Caco-2 (cell line): ENCODE measurements at regions not wholly inside any gene's neighbourhood (a gene's known extent, or its start where the extent isn't known, plus 50 kb on each side); places are given as distances from the start of the nearest gene placed in this dataset.

Experiments
- BruUV-seq: library from RNA; stranded (reverse); fragments of 400-500 nt; replicated peaks from 2 replicates; lab custom pipeline; 2021; lab: Mats Ljungman, UMichigan
- CTCF ChIA-PET: fragments of 300-600 bp; sonication (Branson Sonifier 250); formaldehyde crosslinking; loops from one replicate; lab custom pipeline; 2022; ENCODE audit warnings: antibody characterized with exemption; lab: Charles Lee
- POLR2A ChIA-PET: fragments of 300-600 bp; sonication (Branson Sonifier 250); formaldehyde crosslinking; loops from one replicate; lab custom pipeline; 2022; ENCODE audit warnings: antibody characterized with exemption; lab: Charles Lee
- DNase-seq, 2 experiments: peaks; one replicate each; pipeline versions ENCODE4 v3.0.0 to v3.0.0-alpha.2; 2020 to 2022
- H3K27me3 ChIP-seq: replicated peaks from 2 replicates; pipeline ENCODE4 v1.6.0; 2011; ENCODE audit warnings: low read length; ENCODE audit not compliant: control insufficient read depth, insufficient read depth
- H3K36me3 ChIP-seq: 2 replicates; pipeline ENCODE4 v1.5.1; 2011; ENCODE audit warnings: low read length; ENCODE audit not compliant: control insufficient read depth, insufficient read depth
- H3K4me1 ChIP-seq: fragments of 250-450 bp; sonication (Bioruptor Pico); 2 replicates; pipeline ENCODE4 v1.5.1; 2020; ENCODE audit warnings: mild to moderate bottlenecking
- H3K4me3 ChIP-seq: 2 replicates; pipeline ENCODE4 v1.5.1; 2011; ENCODE audit warnings: low read depth, mild to moderate bottlenecking, control low read depth, low read length
- H3K9me3 ChIP-seq: fragments of 250-450 bp; sonication (Bioruptor Pico); 2 replicates; pipeline ENCODE4 v1.5.1; 2020; ENCODE audit warnings: mild to moderate bottlenecking, moderate library complexity
- H3K27ac Mint-ChIP-seq: one replicate; pipeline ENCODE4 v1.8.0; 2022; ENCODE audit warnings: mixed read lengths; ENCODE audit not compliant: unreplicated experiment
- H3K27me3 Mint-ChIP-seq: one replicate; pipeline ENCODE4 v1.8.0; 2022; ENCODE audit warnings: mixed read lengths; ENCODE audit not compliant: insufficient read depth, unreplicated experiment
- H3K36me3 Mint-ChIP-seq: one replicate; pipeline ENCODE4 v1.8.0; 2022; ENCODE audit warnings: mild to moderate bottlenecking, mixed read lengths; ENCODE audit not compliant: insufficient read depth, unreplicated experiment
- H3K4me1 Mint-ChIP-seq: one replicate; pipeline ENCODE4 v1.8.0; 2022; ENCODE audit warnings: low read depth, mixed read lengths; ENCODE audit not compliant: unreplicated experiment
- H3K4me3 Mint-ChIP-seq: one replicate; pipeline ENCODE4 v1.8.0; 2022; ENCODE audit warnings: mild to moderate bottlenecking, moderate library complexity, mixed read lengths; ENCODE audit not compliant: unreplicated experiment
- H3K9me3 Mint-ChIP-seq: one replicate; pipeline ENCODE4 v1.8.0; 2022; ENCODE audit warnings: mixed read lengths; ENCODE audit not compliant: unreplicated experiment
- intact Hi-C: fragments of 100-400 bp; cut with micrococcal nuclease; formaldehyde crosslinking; loops from one replicate; pipeline ENCODE4 v1.10.0; 2022; ENCODE audit not compliant: unreplicated experiment
- TF ChIP-seq, protein P1 (sequence below), 2 experiments: fragments of 200-600 bp in 1 of 2; IDR thresholded peaks; 1 replicate in 1 of 2; 2 replicates in 1 of 2; pipeline versions ENCODE4 v1.5.1 to v1.8.0; 2011 to 2022; ENCODE audit warnings: antibody characterized with exemption in 1 of 2, control low read depth in 1 of 2, inconsistent platforms in 1 of 2, low read depth in 1 of 2, low read length in 1 of 2, mild to moderate bottlenecking in 1 of 2, moderate library complexity in 1 of 2; ENCODE audit not compliant: insufficient read depth in 1 of 2, severe bottlenecking in 1 of 2, unreplicated experiment in 1 of 2

- Mint-ChIP-seq H3K4me3 (no peak overlapping the region), H3K9me3 (peaks cover 8% of the 10 kb centered on the region), H3K27me3 (no peaks in the 10 kb centered on the region), H3K36me3 (no peaks in the 10 kb centered on the region), H3K27ac (no peak overlapping the region), H3K4me1 (no peaks in the 10 kb centered on the region)
- Histone ChIP-seq H3K4me3 (no peak overlapping the region), H3K9me3 (no peaks in the 10 kb centered on the region), H3K36me3 (no peaks in the 10 kb centered on the region), H3K27me3 (no peaks in the 10 kb centered on the region), H3K4me1 (no peaks in the 10 kb centered on the region)
- intact Hi-C loops: no loop called here
- DNase-seq: no peak
- ChIA-PET CTCF (no interaction called here), POLR2A (no interaction called here)
- no TSS peak for BruUV-seq
- TF ChIP-seq, protein P1, sequence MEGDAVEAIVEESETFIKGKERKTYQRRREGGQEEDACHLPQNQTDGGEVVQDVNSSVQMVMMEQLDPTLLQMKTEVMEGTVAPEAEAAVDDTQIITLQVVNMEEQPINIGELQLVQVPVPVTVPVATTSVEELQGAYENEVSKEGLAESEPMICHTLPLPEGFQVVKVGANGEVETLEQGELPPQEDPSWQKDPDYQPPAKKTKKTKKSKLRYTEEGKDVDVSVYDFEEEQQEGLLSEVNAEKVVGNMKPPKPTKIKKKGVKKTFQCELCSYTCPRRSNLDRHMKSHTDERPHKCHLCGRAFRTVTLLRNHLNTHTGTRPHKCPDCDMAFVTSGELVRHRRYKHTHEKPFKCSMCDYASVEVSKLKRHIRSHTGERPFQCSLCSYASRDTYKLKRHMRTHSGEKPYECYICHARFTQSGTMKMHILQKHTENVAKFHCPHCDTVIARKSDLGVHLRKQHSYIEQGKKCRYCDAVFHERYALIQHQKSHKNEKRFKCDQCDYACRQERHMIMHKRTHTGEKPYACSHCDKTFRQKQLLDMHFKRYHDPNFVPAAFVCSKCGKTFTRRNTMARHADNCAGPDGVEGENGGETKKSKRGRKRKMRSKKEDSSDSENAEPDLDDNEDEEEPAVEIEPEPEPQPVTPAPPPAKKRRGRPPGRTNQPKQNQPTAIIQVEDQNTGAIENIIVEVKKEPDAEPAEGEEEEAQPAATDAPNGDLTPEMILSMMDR (IDR thresholded peaks at IDR 0.05; ENCODE audit: insufficient read depth in 1 of 2, low read depth in 1 of 2, low read length in 1 of 2, severe bottlenecking in 1 of 2, unreplicated experiment in 1 of 2): no peak
These were observed 423.9 kb downstream of the PABPC4L start for GRCh38 chr4:133777661-133778060.

DNA sequence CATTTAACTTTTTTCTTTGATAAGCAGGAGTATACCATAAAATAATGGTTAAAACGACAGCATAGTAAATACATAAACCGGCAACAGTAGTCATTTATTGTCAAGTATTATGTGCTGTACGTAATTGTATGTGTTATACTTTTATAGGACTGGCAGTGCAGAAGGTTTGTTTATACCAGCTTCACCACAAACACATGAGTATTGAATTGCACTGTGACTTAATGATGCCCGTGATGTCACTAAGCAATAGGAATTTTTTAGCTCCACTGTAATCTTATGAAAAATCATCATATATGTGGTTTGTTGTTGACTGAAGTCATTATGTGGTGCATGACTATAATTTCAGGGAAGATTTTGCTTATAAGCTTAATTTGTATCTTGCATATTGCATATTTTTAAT, 424.6 kb downstream of the PABPC4L start:
- H3K36me3 Mint-ChIP-seq: no peaks in the 10 kb centered on the region
- TF ChIP-seq, protein P1 (IDR thresholded peaks at IDR 0.05; ENCODE audit: insufficient read depth in 1 of 2, low read depth in 1 of 2, low read length in 1 of 2, severe bottlenecking in 1 of 2, unreplicated experiment in 1 of 2): no peak
- H3K27ac Mint-ChIP-seq: no peak overlapping the region
- POLR2A ChIA-PET: no interaction called here
- H3K9me3 ChIP-seq: no peaks in the 10 kb centered on the region; the same call in 1 of the 2 replicates
- H3K4me1 Mint-ChIP-seq: no peaks in the 10 kb centered on the region
- H3K27me3 Mint-ChIP-seq: no peaks in the 10 kb centered on the region
- intact Hi-C loops: no loop called here
- no peak for DNase-seq
- no peak overlapping the region for H3K4me3 ChIP-seq
- no TSS peak for BruUV-seq
- no peaks in the 10 kb centered on the region for H3K36me3 ChIP-seq
- no peaks in the 10 kb centered on the region for H3K4me1 ChIP-seq
- no peaks in the 10 kb centered on the region for H3K27me3 ChIP-seq
- CTCF ChIA-PET: no interaction called here
- H3K9me3 Mint-ChIP-seq: peaks cover 15% of the 10 kb centered on the region
- H3K4me3 Mint-ChIP-seq: no peak overlapping the region

- Histone ChIP-seq H3K4me1 (no peaks in the 10 kb centered on the region), H3K36me3 (no peaks in the 10 kb centered on the region), H3K4me3 (no peak overlapping the region), H3K9me3 (no peaks in the 10 kb centered on the region; the same call in 1 of the 2 replicates), H3K27me3 (no peaks in the 10 kb centered on the region)
- CTCF ChIA-PET: no interaction called here
- Mint-ChIP-seq H3K36me3 (no peaks in the 10 kb centered on the region), H3K9me3 (peaks cover 18% of the 10 kb centered on the region), H3K27me3 (no peaks in the 10 kb centered on the region), H3K4me3 (no peak overlapping the region), H3K4me1 (no peaks in the 10 kb centered on the region), H3K27ac (no peak overlapping the region)
- intact Hi-C loops: no loop called here
- no TSS peak for BruUV-seq
- no peak for DNase-seq
- POLR2A ChIA-PET: no interaction called here
- TF ChIP-seq, protein P1 (IDR thresholded peaks at IDR 0.05; ENCODE audit: insufficient read depth in 1 of 2, low read depth in 1 of 2, low read length in 1 of 2, severe bottlenecking in 1 of 2, unreplicated experiment in 1 of 2): no peak
These were observed 425.1 kb downstream of the PABPC4L start for GRCh38 chr4:133776503-133776902.
